IMR-90 (cell line): ENCODE measurements at regions not wholly inside any gene's neighbourhood (a gene's known extent, or its start where the extent isn't known, plus 50 kb on each side); places are given as distances from the start of the nearest gene placed in this dataset.

Experiments
- ATAC-seq: fragments of 200-7000 bp; cut with Tn5 transposase; 2 replicates; pipeline ENCODE4 v1.9.1; 2020; ENCODE audit warnings: low read depth, mild to moderate bottlenecking, moderate library complexity
- BruUV-seq: library from RNA; stranded (reverse); fragments of 400-500 nt; replicated peaks from 2 replicates; lab custom pipeline; 2021; lab: Mats Ljungman, UMichigan
- CTCF ChIA-PET: fragments of 300-600 bp; formaldehyde crosslinking; extraction: SDS; loops from one replicate; lab custom pipeline; 2021; ENCODE audit warnings: antibody characterized with exemption; lab: Yijun Ruan, JAX
- POLR2A ChIA-PET: fragments of 300-600 bp; sonication (Branson Sonifier 250); formaldehyde crosslinking; loops from one replicate; lab custom pipeline; 2022; ENCODE audit warnings: antibody characterized with exemption; ENCODE audit not compliant: unreplicated experiment; lab: Charles Lee
- DNase-seq: peaks from one replicate; pipeline ENCODE4 v3.0.0; 2013
- H2AFZ ChIP-seq: replicated peaks from 2 replicates; pipeline ENCODE3; 2013; ENCODE audit warnings: low read length, mild to moderate bottlenecking; ENCODE audit not compliant: poor library complexity
- H2AK5ac ChIP-seq: 2 replicates; pipeline ENCODE4 v1.6.1; 2013; ENCODE audit warnings: low read depth, low read length, inconsistent platforms
- H2AK9ac ChIP-seq: replicated peaks from 2 replicates; pipeline ENCODE3; 2013; ENCODE audit warnings: mild to moderate bottlenecking, low read depth, low read length, moderate library complexity; ENCODE audit not compliant: poor library complexity
- H2BK120ac ChIP-seq: 2 replicates; pipeline ENCODE4 v1.6.1; 2013; ENCODE audit warnings: low read depth, low read length, inconsistent platforms
- H2BK15ac ChIP-seq: 3 replicates; pipeline ENCODE4 v1.6.1; 2013; ENCODE audit warnings: low read depth, low read length, inconsistent platforms
- H2BK20ac ChIP-seq: 2 replicates; pipeline ENCODE4 v1.6.1; 2013; ENCODE audit warnings: low read depth, mild to moderate bottlenecking, inconsistent platforms, low read length, moderate library complexity
- H2BK5ac ChIP-seq: 2 replicates; pipeline ENCODE4 v1.6.1; 2013; ENCODE audit warnings: mild to moderate bottlenecking, low read depth, low read length, inconsistent platforms; ENCODE audit not compliant: poor library complexity, severe bottlenecking
- H3K14ac ChIP-seq: replicated peaks from 2 replicates; pipeline ENCODE4 v1.6.1; 2013; ENCODE audit warnings: low read depth, low read length, inconsistent platforms
- H3K18ac ChIP-seq: 2 replicates; pipeline ENCODE4 v1.6.1; 2013; ENCODE audit warnings: low read depth, low read length, control low read depth
- H3K23ac ChIP-seq: 2 replicates; pipeline ENCODE4 v1.6.1; 2013; ENCODE audit warnings: low read depth, low read length, inconsistent platforms
- H3K27ac ChIP-seq: 2 replicates; pipeline ENCODE4 v1.5.1; 2013; ENCODE audit warnings: mild to moderate bottlenecking, control low read depth, low read length; ENCODE audit not compliant: insufficient read depth
- H3K27me3 ChIP-seq: 2 replicates; pipeline ENCODE4 v1.6.1; 2013; ENCODE audit warnings: low read length; ENCODE audit not compliant: control insufficient read depth, insufficient read depth
- H3K36me3 ChIP-seq: 2 replicates; pipeline ENCODE4 v1.6.1; 2013; ENCODE audit warnings: low read length, mixed read lengths; ENCODE audit not compliant: control insufficient read depth, insufficient read depth
- H3K4ac ChIP-seq: 2 replicates; pipeline ENCODE4 v1.6.1; 2013; ENCODE audit warnings: low read depth, low read length, inconsistent platforms
- H3K4me1 ChIP-seq: 2 replicates; pipeline ENCODE4 v1.6.1; 2013; ENCODE audit warnings: low read length, mixed read lengths; ENCODE audit not compliant: control insufficient read depth, insufficient read depth
- H3K4me2 ChIP-seq: 2 replicates; pipeline ENCODE4 v1.6.1; 2013; ENCODE audit warnings: low read depth, mild to moderate bottlenecking, control low read depth, low read length, moderate library complexity
- H3K4me3 ChIP-seq: 2 replicates; pipeline ENCODE4 v1.5.1; 2013; ENCODE audit warnings: low read depth, mild to moderate bottlenecking, control low read depth, low read length, moderate library complexity; ENCODE audit not compliant: insufficient read depth
- H3K56ac ChIP-seq: 2 replicates; pipeline ENCODE4 v1.6.1; 2013; ENCODE audit warnings: low read length, inconsistent platforms; ENCODE audit not compliant: insufficient read depth; ENCODE audit errors: extremely low read depth
- H3K79me1 ChIP-seq, 2 experiments: 2 replicates each; pipeline ENCODE4 v1.6.1; 2013; ENCODE audit warnings: low read length in 2 of 2, inconsistent platforms in 1 of 2, low read depth in 1 of 2
- H3K9ac ChIP-seq: 2 replicates; pipeline ENCODE4 v1.6.1; 2013; ENCODE audit warnings: low read depth, low read length, control low read depth
- H3K9me1 ChIP-seq: 2 replicates; pipeline ENCODE4 v1.6.1; 2013; ENCODE audit warnings: low read length, inconsistent platforms; ENCODE audit not compliant: insufficient read depth
- H3K9me3 ChIP-seq: 2 replicates; pipeline ENCODE4 v1.6.1; 2013; ENCODE audit warnings: low read length; ENCODE audit not compliant: control insufficient read depth, insufficient read depth
- H4K20me1 ChIP-seq: 2 replicates; pipeline ENCODE4 v1.6.1; 2013; ENCODE audit warnings: low read length, inconsistent platforms; ENCODE audit not compliant: insufficient read depth
- H4K5ac ChIP-seq: 2 replicates; pipeline ENCODE4 v1.6.1; 2013; ENCODE audit warnings: mild to moderate bottlenecking, low read depth, low read length, control low read depth
- H4K8ac ChIP-seq, 2 experiments: 2 replicates each; pipeline ENCODE4 v1.6.1; 2013; ENCODE audit warnings: low read depth in 2 of 2, low read length in 2 of 2, control low read depth in 1 of 2, inconsistent platforms in 1 of 2
- H4K91ac ChIP-seq: 2 replicates; pipeline ENCODE4 v1.6.1; 2013; ENCODE audit warnings: low read depth, low read length, inconsistent platforms; ENCODE audit not compliant: insufficient read depth
- MAFK ChIP-seq: IDR thresholded peaks from 2 replicates; pipeline ENCODE4 v1.6.1; 2012; ENCODE audit warnings: low read depth, low read length, improper control_type of control experiment
- WGBS, 2 experiments: methylation state at CpG; one replicate each; pipeline versions ENCODE4 v1.1.5 to v1.1.7; 2013; ENCODE audit warnings: missing lambda C conversion rate in 2 of 2; ENCODE audit not compliant: insufficient read length in 1 of 2; ENCODE audit errors: extremely low coverage in 2 of 2; 5-methylcytosine and 5-hydroxymethylcytosine counted together
- dilution Hi-C: fragments of 300-500 bp; cut with HindIII; formaldehyde crosslinking; loops from one replicate; pipeline ENCODE4 v1.14.3; 2018; ENCODE audit warnings: low sequenced_read_pairs; ENCODE audit not compliant: unreplicated experiment
- in situ Hi-C: fragments of 300-500 bp; cut with MboI; formaldehyde crosslinking; loops from 3 replicates; pipeline ENCODE4 v1.14.3; 2019; ENCODE audit warnings: low sequenced_read_pairs, inconsistent platforms, mixed read lengths
- intact Hi-C: fragments of 100-400 bp; cut with micrococcal nuclease; formaldehyde crosslinking; loops from 2 replicates; pipeline ENCODE4 v1.10.0; 2022
- TF ChIP-seq, protein P1 (sequence below): conservative IDR thresholded peaks from 2 replicates; pipeline ENCODE4 v1.5.1; 2012; ENCODE audit warnings: mild to moderate bottlenecking, low read depth, low read length, improper control_type of control experiment

GRCh38 chr7:17085186-17085585 lies 203.4 kb upstream of the AGR3 start:
- BruUV-seq, result no TSS peak
- CTCF ChIA-PET, result no interaction called here
- Histone ChIP-seq H2AK5ac (no peak overlapping the region), H4K8ac (no peak overlapping the region), H3K14ac (no peak overlapping the region), H3K4ac (no peak overlapping the region), H3K79me1 (no peaks in the 10 kb centered on the region), H3K18ac (no peak overlapping the region), H4K91ac (no peak overlapping the region), H2BK20ac (no peak overlapping the region), H2AFZ (no peak overlapping the region), H2AK9ac (no peak overlapping the region), H3K9ac (no peak overlapping the region), H3K4me2 (no peak overlapping the region), H3K56ac (no peak overlapping the region), H3K36me3 (no peaks in the 10 kb centered on the region), H2BK5ac (no peak overlapping the region), H3K9me1 (no peaks in the 10 kb centered on the region), H3K23ac (no peak overlapping the region), H3K4me1 (no peaks in the 10 kb centered on the region), H4K5ac (no peak overlapping the region), H3K27ac (no peak overlapping the region), H3K27me3 (no peaks in the 10 kb centered on the region), H3K4me3 (no peak overlapping the region), H2BK120ac (no peak overlapping the region), H3K9me3 (no peaks in the 10 kb centered on the region), H4K20me1 (no peaks in the 10 kb centered on the region), H2BK15ac (no peak overlapping the region)
- dilution Hi-C loops (no loop called here), intact Hi-C loops (no loop called here), in situ Hi-C loops (no loop called here)
- TF ChIP-seq, protein P1, sequence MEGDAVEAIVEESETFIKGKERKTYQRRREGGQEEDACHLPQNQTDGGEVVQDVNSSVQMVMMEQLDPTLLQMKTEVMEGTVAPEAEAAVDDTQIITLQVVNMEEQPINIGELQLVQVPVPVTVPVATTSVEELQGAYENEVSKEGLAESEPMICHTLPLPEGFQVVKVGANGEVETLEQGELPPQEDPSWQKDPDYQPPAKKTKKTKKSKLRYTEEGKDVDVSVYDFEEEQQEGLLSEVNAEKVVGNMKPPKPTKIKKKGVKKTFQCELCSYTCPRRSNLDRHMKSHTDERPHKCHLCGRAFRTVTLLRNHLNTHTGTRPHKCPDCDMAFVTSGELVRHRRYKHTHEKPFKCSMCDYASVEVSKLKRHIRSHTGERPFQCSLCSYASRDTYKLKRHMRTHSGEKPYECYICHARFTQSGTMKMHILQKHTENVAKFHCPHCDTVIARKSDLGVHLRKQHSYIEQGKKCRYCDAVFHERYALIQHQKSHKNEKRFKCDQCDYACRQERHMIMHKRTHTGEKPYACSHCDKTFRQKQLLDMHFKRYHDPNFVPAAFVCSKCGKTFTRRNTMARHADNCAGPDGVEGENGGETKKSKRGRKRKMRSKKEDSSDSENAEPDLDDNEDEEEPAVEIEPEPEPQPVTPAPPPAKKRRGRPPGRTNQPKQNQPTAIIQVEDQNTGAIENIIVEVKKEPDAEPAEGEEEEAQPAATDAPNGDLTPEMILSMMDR, result no peak
- no peak for TF ChIP-seq MAFK
- no peak for DNase-seq
- WGBS, 2 experiments, result no CpG with 5 or more reads among the region's 3 CpGs
- ATAC-seq, result no peak
- POLR2A ChIA-PET, result no interaction called here
